ENCODE measurements at regions not wholly inside any gene's neighbourhood (a gene's known extent, or its start where the extent isn't known, plus 50 kb on each side); places are given as distances from the start of the nearest gene placed in this dataset.

DNA sequence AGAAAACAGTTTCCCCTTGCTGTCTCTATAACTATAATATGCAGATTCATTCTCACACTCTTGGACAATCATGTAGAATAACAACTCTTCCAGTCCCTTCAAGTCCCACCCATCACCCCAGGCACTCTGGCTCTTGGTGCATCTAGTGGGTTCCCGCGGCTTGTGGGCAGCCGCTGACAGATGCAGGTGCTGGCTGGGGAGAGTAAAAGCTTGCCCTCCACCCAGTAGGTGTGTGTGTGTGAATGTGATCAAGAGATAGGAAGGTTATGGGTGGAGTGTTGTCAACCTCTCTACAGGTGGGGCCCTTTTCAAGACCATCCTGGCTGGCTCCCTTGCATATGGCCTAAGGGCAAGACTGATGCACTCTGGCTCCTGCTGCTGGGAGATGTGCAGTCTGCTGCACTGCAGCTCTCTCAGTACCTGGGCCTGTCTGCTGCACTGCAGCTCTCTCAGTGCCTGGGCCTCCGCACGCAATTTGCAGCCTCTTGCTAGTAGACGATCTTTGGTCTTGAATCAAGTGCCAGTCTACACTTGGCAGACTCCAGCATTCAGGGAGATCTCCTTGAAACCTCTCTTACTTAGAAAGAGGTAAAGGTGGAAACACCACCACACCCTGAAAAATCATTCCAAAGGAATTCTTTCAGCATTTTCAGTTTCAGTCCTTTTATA is 189.7 kb upstream of the GDNF start:
- H3K79me2 ChIP-seq: no peaks in the 10 kb centered on the region
- H3K27me3 ChIP-seq (ENCODE audit: control insufficient read depth, insufficient read depth, low read length): no peaks in the 10 kb centered on the region
- H3K36me3 ChIP-seq (ENCODE audit: control insufficient read depth, insufficient read depth, low read length): no peaks in the 10 kb centered on the region
- H3K9ac ChIP-seq: no peak overlapping the region
- no peaks in the 10 kb centered on the region for H3K4me1 ChIP-seq
- no peak overlapping the region for H3K27ac ChIP-seq
- TF ChIP-seq, protein P1, sequence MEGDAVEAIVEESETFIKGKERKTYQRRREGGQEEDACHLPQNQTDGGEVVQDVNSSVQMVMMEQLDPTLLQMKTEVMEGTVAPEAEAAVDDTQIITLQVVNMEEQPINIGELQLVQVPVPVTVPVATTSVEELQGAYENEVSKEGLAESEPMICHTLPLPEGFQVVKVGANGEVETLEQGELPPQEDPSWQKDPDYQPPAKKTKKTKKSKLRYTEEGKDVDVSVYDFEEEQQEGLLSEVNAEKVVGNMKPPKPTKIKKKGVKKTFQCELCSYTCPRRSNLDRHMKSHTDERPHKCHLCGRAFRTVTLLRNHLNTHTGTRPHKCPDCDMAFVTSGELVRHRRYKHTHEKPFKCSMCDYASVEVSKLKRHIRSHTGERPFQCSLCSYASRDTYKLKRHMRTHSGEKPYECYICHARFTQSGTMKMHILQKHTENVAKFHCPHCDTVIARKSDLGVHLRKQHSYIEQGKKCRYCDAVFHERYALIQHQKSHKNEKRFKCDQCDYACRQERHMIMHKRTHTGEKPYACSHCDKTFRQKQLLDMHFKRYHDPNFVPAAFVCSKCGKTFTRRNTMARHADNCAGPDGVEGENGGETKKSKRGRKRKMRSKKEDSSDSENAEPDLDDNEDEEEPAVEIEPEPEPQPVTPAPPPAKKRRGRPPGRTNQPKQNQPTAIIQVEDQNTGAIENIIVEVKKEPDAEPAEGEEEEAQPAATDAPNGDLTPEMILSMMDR (IDR thresholded peaks at IDR 0.05): no peak
- H3K4me2 ChIP-seq (ENCODE audit: low read length): no peak overlapping the region
- H2AFZ ChIP-seq: no peak overlapping the region
- no peak overlapping the region for H3K4me3 ChIP-seq (ENCODE audit: low read depth, low read length)
- H3K9me3 ChIP-seq (ENCODE audit: control insufficient read depth, low read length): no peaks in the 10 kb centered on the region

DNA sequence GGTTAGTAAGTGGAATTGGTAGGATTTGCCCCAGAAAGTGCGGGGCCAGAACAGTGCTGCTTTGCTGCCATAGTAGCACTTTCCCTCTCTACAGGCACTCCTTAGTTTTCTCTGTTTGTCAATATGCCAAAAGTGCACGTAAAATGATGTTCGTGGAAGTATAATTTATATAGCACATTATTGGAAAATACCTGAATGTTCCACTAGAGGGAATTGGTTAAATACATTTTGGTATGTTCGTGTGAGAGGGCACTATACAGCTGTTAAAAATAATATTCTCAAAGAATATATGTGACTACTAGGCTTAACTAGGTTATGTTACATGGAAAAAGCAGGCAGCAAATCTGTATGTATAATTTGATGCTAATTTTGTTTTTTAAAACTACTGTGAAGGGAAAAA is 184.0 kb upstream of the GDNF start:
- Histone ChIP-seq H3K27me3 (ENCODE audit: control insufficient read depth, insufficient read depth, low read length) (no peaks in the 10 kb centered on the region), H3K4me1 (no peaks in the 10 kb centered on the region), H3K79me2 (no peaks in the 10 kb centered on the region), H3K9me3 (ENCODE audit: control insufficient read depth, low read length) (no peaks in the 10 kb centered on the region), H3K9ac (no peak overlapping the region), H3K27ac (no peak overlapping the region), H3K4me2 (ENCODE audit: low read length) (no peak overlapping the region), H3K4me3 (ENCODE audit: low read depth, low read length) (no peak overlapping the region), H2AFZ (no peak overlapping the region), H3K36me3 (ENCODE audit: control insufficient read depth, insufficient read depth, low read length) (no peaks in the 10 kb centered on the region)
- TF ChIP-seq, protein P1 (IDR thresholded peaks at IDR 0.05): no peak

DNA sequence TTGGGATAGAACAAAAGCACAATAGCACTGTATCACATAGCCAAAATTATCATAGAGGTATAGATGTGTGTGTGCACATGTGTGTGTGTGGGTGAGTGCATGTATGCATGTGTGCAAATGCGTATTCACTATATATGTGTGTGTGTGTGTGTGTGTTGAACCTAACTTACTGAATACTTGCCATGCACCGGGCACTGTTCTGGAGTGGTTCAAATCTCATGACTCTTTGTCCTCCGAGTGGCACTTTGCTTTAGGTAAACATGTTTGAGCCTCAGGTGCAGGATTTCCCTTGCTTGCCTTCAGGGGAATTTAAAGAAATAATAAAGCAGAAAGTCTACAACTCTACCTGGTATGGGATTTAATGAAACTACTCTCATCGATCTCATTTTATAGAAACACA is 183.5 kb upstream of the GDNF start:
- H2AFZ ChIP-seq: no peak overlapping the region
- H3K4me3 ChIP-seq (ENCODE audit: low read depth, low read length): no peak overlapping the region
- H3K4me2 ChIP-seq (ENCODE audit: low read length): no peak overlapping the region
- TF ChIP-seq, protein P1 (IDR thresholded peaks at IDR 0.05): no peak
- no peaks in the 10 kb centered on the region for H3K27me3 ChIP-seq (ENCODE audit: control insufficient read depth, insufficient read depth, low read length)
- no peaks in the 10 kb centered on the region for H3K9me3 ChIP-seq (ENCODE audit: control insufficient read depth, low read length)
- H3K9ac ChIP-seq: no peak overlapping the region
- no peaks in the 10 kb centered on the region for H3K36me3 ChIP-seq (ENCODE audit: control insufficient read depth, insufficient read depth, low read length)
- no peak overlapping the region for H3K27ac ChIP-seq
- no peaks in the 10 kb centered on the region for H3K4me1 ChIP-seq
- H3K79me2 ChIP-seq: no peaks in the 10 kb centered on the region

DNA sequence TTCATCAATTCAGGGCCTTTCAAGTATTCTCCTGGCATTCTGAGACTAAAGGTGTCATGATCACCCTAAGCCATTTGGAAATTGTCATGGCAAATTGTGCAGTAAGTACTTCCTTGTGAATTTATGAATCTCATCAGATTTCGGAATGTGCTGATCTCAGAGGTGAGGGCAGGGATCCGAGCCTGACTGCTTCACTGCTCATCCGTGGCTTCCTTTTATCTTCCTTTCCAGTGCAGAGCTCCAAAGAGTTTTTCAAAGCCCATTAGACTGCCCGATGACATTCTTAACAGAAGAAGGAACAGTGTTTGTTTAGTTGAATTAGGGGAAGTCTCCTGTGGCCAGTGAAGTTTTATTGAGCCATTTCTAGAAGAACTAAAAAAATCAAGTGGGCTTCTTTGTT is 182.8 kb upstream of the GDNF start:
- H3K4me1 ChIP-seq: no peaks in the 10 kb centered on the region
- H3K4me2 ChIP-seq (ENCODE audit: low read length): no peak overlapping the region
- H3K27ac ChIP-seq: no peak overlapping the region
- no peak overlapping the region for H2AFZ ChIP-seq
- no peaks in the 10 kb centered on the region for H3K27me3 ChIP-seq (ENCODE audit: control insufficient read depth, insufficient read depth, low read length)
- no peak overlapping the region for H3K4me3 ChIP-seq (ENCODE audit: low read depth, low read length)
- H3K36me3 ChIP-seq (ENCODE audit: control insufficient read depth, insufficient read depth, low read length): no peaks in the 10 kb centered on the region
- TF ChIP-seq, protein P1 (IDR thresholded peaks at IDR 0.05): no peak
- H3K79me2 ChIP-seq: no peaks in the 10 kb centered on the region
- no peaks in the 10 kb centered on the region for H3K9me3 ChIP-seq (ENCODE audit: control insufficient read depth, low read length)
- no peak overlapping the region for H3K9ac ChIP-seq

DNA sequence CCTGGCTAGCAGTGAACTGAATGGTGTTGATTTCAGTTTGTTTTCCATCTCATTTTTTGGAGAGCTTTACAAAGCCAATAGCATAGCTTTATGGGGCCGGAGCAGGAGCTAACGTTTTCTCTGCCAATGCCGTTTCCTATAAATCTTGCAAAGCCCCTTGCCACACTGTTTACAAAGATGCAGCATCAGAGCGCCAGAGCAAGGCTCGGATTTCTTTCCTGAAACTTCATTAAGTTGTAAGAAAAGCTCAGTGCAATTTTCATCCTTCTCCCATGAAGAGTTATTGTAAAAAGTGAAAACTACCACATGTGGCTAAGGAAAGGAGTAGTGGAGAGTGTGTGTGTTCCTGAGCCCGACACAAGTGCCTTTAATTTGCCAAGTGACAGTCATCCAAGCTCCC is 178.2 kb upstream of the GDNF start:
- TF ChIP-seq, protein P1 (IDR thresholded peaks at IDR 0.05): no peak
- Histone ChIP-seq H3K36me3 (ENCODE audit: control insufficient read depth, insufficient read depth, low read length) (no peaks in the 10 kb centered on the region), H3K79me2 (no peaks in the 10 kb centered on the region), H3K9me3 (ENCODE audit: control insufficient read depth, low read length) (no peaks in the 10 kb centered on the region), H3K4me2 (ENCODE audit: low read length) (no peak overlapping the region), H3K27me3 (ENCODE audit: control insufficient read depth, insufficient read depth, low read length) (no peaks in the 10 kb centered on the region), H3K27ac (no peak overlapping the region), H2AFZ (no peak overlapping the region), H3K9ac (no peak overlapping the region), H3K4me1 (no peaks in the 10 kb centered on the region), H3K4me3 (ENCODE audit: low read depth, low read length) (no peak overlapping the region)
